MM.1S (cell line): ENCODE measurements at regions not wholly inside any gene's neighbourhood (a gene's known extent, or its start where the extent isn't known, plus 50 kb on each side); places are given as distances from the start of the nearest gene placed in this dataset.
"Not testable (repeated sequence)": the region's sequence is repeated elsewhere in the genome, so short reads cannot be mapped to it uniquely, and the experiment has no call there.

Experiments used
- CTCF ChIP-seq: fragments of 300-600 bp; sonication (generic); IDR thresholded peaks from 2 replicates; pipeline ENCODE4 v1.5.1; 2016; ENCODE audit warnings: antibody characterized with exemption, low read length, mixed read lengths
- EZH2phosphoT487 ChIP-seq: fragments of 300-600 bp; sonication (generic); IDR thresholded peaks from 2 replicates; pipeline ENCODE4 v1.6.1; 2018; ENCODE audit warnings: antibody characterized with exemption, low read length

GRCh38 chr2:113551637-113552318 lies 53.3 kb downstream of the FOXD4L1 start:
- not testable (repeated sequence) for TF ChIP-seq CTCF, EZH2phosphoT487
